ENCODE measurements at regions not wholly inside any gene's neighbourhood (a gene's known extent, or its start where the extent isn't known, plus 50 kb on each side); places are given as distances from the start of the nearest gene placed in this dataset.

- no peak for DNase-seq (ENCODE audit: low read depth)
Observed at GRCh38 chr3:14335774-14336748, 66.3 kb upstream of the SLC6A6 start.

GRCh38 chr3:14336749-14337598 is 65.4 kb upstream of the SLC6A6 start:
- DNase-seq (ENCODE audit: low read depth), result no peak

DNA sequence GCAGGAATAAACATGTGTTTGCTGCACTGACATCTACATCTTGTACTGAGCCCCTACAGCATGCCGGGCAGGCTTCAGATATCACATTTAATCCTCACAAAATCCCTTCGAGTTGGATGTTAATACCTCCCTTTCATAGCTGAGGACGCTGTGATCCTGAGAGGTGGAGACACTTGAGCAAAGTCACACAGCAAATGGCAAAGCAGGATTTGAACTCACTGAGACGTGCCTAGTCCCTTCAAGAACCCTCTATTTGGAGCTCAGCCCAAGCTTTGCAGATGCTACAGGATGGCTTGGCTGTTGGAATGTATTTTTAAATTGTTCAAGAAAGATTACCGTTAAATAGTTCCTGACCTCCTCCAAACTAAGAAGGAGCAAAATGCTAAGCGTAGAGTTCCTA is 64.6 kb upstream of the SLC6A6 start:
- DNase-seq (ENCODE audit: low read depth), result no peak

- no peak for DNase-seq (ENCODE audit: low read depth)
Observed at GRCh38 chr3:14338242-14338641, 64.2 kb upstream of the SLC6A6 start.

DNA sequence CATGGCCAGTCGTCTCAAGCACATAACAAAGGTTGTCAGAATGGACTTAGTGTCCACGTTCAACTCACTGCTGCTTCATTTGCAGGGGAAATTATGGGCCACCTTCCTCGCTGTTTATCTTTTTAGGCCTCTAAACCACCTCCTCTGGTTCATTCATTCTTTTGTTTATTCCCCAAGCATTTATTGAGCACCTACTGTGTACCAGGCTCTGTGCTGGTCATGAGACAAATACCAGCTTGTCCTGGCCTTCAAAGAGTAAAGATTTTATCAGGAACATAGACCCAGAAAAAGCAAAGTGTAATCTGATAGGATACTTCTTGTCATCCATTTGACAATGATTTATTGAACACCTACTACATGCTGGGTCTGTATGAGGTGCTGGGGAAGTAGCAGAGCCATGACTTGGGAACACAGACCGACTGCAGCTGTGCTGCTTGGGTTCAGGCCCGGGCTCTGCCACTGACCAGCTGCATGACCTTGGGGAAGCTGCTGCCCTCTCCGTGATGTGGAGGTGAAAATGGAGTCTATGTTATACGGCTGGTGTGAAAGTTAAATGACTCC is 63.4 kb upstream of the SLC6A6 start:
- no peak for DNase-seq (ENCODE audit: low read depth)

DNA sequence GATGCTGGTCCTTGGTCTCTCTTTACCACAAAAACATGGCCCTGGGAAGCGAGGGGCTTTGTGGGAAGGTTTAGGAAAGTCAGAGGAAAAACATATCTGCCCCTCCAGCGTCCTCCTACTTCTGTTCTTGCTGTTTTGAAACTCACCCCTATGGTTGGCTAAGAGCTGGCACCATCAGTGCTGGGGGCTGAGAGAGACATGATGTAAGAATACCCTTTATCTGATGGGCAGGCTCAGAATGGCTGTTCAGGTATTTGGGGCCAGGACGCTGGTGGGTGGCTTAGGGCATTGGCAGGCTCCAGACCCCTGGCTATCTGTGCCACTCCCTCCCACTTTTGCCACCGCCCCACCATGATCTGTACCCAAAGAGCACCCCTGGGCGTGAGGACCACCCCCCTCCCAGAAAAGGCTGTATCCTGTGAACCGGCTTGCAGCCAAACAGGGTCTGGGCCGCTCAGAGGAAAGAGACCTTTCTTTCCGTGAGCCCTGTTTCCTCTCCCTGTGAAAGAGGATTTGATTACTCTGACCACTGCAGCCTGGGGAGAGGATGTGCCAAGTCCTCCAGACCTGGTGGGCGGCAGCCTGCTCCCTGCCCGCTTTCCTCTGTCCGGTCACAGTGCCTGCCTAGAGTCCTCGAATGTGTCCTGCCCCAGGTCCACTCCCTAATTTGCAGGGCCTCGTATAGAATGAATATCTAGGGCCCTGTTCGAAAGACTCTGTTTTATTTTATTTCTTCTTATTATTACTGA is 61.3 kb upstream of the SLC6A6 start:
- no peak for DNase-seq (ENCODE audit: low read depth)

DNA sequence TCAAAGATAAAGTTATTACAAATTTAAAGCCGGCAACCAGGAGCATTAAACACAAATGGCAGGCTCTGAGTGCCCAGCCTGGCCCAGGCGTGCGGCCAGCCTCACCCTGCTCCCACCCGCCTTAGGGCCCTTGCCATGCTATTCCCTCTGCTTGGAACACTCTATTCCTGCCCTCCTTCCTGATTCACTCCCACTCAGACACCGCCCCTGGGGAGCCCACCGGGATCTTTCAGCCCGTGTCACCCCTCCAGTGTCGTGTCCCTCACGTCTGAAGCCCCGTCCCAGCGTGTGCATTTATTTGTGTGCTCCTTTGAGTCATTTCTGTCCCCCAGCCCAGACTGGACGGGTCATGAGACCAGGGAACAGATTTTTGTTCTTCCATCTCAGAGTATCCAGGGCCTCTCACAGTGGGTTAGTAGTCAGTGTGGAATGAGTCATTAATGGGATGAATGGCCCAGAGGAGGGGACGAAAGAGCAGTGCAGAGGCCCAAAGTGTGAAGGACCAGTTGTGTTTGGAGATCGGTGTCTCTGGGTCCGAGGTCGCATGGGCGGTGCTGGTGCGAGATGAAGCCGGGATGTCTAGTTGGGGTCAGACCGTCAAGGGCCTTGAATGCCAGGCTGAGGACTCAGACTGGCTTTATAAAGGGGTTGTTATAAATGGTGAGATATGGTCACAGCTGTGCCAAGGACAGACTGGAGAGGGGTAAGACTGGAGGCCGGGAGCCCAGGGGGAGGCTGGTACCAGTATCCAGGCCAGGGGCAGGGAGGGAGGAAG is 58.9 kb upstream of the SLC6A6 start:
- DNase-seq (ENCODE audit: low read depth), result peak; percentile 28

DNA sequence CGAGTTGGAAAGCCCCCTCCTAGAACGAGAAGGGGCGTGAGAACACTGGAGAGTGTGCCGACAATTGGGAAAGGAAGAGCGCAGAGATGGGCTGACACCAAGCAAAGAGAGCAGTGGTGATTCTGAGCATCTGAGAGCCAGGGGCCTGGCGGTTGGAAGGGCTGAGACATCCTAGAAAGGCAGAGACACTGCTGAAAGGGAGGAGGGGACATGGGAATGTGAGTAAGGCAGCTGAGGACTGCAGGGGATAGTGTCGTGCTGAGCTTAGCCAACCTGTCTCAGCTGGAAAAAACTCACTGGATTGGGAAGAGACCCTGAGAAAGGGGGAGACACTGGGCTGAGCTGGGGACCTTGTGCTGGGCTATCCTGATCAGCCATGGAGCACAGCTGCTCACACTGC is 58.1 kb upstream of the SLC6A6 start:
- DNase-seq (ENCODE audit: low read depth), result no peak

GRCh38 chr3:14345496-14346150 is 56.8 kb upstream of the SLC6A6 start:
- peak; percentile 57 for DNase-seq (ENCODE audit: low read depth)

DNA sequence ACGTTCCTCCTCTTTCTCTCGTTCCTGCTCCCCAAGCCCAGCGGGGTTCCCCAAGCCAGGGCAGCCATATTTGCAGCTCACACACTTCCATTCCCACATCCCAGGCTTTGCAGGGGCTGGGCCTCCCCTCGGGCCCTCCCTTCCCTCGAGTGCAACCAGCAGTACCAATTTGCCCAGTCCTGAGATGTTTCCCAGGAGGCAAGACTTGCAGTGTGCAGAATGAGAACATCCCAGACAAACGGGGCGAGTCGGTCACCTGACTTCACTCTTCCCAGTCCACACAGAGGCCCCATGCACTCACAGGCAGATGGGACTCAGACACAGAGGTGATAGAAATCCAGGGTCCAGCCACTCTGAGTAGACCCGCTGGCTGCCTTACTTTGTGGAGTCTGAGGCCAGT is 56.2 kb upstream of the SLC6A6 start:
- no peak for DNase-seq (ENCODE audit: low read depth)

DNA sequence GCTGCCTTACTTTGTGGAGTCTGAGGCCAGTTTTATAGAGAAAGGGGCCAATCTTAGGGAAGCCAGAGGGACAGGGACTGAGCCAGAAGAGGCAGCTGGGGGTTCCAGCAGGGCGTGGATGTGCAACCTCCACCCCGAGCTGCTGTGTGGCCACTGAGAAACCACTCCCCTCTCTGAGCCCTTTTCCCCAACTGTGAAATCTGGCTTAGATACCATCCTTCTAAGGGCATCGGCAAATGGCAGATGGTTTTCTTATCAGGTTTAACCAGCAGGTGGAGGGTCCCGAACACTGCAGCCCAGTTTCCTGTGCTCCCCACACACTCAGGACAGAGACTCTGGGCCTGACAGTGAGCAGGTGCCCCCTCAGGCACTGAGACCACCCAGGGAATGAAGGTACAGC is 55.8 kb upstream of the SLC6A6 start:
- DNase-seq (ENCODE audit: low read depth), result no peak

- DNase-seq (ENCODE audit: low read depth), result no peak
Observed at GRCh38 chr3:14347110-14347509, 55.3 kb upstream of the SLC6A6 start.

GRCh38 chr3:14351617-14352001 is 50.8 kb upstream of the SLC6A6 start:
- DNase-seq (ENCODE audit: low read depth), result no peak

DNA sequence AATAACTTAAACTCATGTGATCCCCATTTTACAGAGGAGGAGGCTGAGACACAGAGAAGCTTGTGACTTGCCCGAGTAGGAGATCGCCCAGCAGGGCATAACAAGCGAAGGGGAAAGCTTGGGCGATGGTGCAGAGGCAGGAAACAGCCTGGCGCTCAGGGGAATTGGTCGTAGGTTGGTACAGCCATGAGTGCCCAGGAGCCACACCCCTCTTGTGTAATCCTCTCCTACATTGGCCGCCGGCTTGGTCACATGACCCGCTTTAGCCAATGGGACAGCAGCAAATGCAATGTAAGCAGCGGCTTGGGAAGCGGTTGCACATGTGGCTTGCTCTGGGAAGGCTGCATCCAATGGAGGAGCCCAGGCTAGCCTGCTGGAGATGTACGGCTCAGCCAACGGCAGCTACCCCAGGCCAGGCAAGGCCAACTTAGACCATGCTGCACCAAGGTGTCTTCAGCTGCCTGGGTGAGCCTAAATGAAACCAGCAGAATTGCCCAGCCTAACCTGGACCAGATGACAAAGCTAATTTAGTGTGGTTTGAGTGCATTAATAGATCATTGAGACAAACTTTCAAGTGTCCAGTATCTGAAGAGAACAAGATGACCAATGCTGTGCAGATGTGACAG is 50.3 kb upstream of the SLC6A6 start:
- DNase-seq (ENCODE audit: low read depth), result peak; percentile 26
